Suppressor macrophage (primary cell): ENCODE measurements at regions not wholly inside any gene's neighbourhood (a gene's known extent, or its start where the extent isn't known, plus 50 kb on each side); places are given as distances from the start of the nearest gene placed in this dataset.
"Not testable (repeated sequence)": the region's sequence is repeated elsewhere in the genome, so short reads cannot be mapped to it uniquely, and the experiment has no call there.

ENCODE experiments used
- DNase-seq, 4 experiments: peaks; one replicate each; pipeline ENCODE4 v3.0.0-alpha.2; 2020 to 2022

DNA sequence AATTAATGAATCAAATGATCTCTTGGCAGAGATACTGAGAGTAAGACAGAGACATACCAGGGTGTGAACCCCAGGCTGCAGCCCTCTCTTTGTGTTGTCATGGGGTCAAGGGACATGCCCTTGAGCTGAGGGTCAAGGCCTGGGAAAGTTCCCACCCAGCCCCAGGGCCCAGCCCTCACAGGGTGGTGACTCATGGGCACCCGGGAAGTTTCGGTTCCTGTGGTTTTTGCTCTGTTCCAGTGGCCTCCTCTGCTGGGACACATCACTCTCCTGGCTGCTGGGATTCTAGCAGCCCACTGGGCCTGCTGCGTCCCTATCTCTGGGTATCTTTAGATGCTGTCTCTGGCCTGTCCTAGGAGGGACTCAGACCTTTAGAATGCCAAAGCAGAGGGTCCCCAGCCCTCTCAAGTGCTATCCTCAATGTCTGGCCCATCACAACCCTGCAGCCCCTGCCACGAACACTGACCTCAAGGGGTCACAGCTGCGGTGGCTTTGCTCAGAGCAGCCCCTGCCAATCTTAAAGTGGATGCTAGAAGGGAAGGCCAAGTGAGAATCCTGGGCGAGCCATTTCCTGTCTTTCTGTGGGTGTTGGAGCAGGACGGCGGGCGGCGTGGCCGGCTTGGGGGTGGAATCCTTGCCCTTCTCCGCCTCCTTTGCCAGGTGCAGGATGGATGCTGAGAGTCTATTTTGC is 148.4 kb upstream of the TLE3 start:
- peak; percentile 92 to 95 (median 95) for DNase-seq

DNA sequence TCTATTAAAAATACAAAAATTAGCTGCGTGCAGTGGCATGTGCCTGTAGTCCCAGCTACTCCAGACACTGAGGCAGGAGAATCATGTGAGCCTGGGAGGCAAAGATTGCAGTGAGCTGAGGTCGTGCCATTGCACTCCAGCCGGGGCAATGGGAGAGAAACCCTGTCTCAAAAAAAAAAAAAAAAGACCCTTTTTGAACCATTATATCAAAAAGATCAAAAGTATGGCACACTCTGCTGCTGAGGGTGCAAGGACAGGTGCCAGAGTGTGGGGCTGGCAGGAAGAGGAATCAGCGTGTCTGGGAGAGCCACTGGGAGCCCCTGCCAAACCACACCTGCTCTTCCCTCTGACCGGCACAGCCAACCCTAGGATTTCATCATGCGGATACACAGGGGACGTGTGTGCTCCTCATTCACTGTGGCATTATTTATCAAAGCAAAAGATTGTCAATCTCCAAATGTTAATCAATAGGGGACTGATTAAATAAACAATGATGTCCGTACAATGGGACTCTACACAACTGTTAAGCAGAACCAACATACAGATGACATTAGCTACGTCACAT is 147.3 kb upstream of the TLE3 start:
- no peak for DNase-seq

DNA sequence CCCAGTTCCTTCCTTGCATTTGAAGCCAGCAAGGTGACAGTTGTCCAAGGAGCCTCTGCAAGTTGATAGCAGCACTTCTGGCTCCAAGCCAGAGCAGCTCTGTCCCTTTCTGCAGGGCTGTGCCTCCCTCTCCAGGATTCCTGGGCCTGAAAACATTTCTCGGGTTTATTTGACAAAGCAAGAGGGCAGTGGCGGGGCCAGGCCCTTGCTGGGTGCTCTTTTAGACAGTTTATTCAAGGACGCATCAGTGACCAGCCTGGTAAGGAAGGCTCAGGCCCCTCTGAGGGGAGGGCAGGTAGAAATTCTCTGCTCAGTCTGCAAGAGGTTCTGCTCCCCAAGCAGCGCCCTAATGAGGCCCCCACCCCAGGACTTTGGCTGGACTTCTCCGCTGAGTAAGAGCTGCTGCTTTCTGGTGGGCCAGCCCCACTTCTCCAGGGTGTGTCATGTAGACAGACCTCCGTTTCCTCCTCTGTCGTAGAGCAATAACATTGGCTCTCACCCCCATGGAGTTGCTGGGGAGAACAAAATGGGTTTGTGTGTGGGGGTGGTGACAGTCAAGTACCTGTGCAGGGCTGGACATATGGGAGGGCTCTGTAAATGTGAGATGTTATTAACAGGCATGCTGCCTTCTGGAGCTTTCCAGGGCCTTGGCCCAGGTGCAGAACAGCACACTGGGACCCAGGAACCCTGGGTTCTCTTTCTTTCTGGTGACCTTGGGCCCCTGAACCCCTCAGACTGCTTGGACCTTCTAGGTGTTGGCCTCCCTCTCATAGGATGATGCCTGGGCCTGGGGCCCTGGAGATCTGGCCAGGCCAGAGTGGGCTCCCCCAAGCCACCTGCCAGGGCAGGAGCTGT is 146.2 kb upstream of the TLE3 start:
- no peak for DNase-seq

DNA sequence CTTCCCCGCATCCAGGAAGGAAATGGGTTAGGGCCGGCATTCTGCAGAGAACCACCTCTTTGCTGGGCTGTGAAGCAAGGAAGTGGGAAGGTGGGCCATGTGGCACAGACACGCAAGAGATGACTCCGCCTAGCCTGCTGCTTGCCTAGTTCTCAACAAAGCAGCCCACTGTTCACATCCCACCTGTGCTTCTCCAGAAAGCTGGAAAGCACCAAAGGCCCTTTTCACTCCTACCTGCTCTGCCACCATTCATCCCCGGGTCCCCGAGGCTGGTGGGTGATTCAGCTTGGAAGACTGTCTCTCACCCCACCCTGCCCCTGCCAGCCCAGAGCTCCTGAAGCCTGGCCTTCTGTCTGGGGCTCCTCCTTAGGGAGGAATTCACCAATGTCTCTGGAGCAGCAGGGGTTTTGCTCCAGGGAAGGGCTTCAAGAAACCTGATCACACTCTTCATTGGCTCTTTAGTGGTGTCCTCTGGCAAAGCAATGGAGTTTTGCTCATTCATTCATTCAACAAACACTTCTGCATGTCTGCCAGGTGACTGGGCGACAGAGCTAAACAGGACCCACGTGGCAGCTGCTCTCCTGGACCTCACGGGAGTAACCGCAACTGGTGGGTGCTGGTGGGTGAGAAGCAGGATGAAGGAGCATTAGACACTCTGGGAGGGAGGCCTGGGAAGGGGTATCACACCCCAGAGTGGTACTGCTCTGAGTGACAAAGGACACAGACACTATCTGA is 145.4 kb upstream of the TLE3 start:
- peak in 2 of 4 experiments; percentile 31 to 41 for DNase-seq

DNA sequence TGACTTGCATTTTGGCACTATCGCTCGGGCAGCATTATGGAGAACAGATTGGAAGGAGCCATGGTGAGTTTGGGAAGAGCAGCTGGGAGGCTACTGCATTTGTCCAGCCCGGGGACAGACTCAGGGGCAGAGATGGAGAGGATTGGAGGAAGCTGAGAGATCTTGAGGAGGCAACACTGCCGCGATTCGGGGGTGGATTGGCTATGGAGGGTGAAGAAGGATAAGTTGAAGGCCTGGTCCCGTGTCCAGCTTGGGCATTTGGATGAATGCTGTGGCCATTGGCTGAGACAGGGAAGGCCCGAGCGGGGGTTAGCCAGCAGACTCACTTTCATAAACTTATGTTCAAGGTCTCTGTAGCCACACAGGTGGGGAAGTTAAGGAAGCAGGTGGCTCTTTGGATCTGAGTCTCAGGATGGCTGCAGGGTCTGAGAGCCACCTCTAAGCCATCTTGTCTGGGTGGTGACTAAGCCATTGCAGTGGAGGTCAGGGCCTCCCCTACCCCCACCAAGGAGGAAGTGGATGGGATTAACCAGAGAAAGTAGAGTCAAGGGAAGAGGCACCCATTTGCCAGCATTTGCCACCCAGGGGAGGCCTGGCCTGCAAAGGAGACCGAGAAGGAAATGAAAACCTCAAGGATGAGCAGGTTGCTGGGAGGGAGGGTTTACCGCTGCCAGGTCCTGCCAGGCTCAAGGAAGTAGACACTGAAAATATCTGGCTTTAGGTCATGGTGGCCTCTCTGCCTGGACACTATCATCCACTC is 144.0 kb upstream of the TLE3 start:
- DNase-seq = peak in 2 of 4 experiments; percentile 31

DNA sequence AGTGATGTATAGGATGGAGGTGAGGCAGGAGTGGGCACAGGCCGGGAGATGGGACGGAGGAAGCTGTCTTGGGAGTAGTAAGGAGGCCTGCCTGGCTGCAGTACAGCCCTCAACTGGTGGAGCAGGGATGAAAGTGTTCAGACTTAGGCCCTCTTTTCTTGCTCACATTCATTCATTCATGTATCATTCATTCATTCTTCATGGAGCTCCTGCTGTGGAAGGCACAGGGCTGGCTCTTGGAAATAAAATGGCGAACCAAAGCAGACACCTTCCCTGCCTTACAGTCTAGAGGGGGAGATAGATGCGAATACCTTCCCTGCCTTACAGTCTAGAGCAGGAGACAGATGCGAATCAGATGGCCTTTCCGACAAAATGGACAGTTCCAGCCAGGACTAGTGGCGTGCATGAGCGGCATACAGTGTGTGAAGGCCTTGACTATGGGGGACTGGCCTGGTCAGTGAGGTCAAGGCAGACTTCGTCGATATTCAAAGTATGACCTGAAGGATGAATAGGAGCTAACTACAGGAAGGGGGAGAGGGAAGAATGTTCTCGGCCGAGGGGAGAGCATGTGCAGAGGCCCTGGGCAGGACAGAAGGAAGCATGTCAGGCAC is 143.2 kb upstream of the TLE3 start:
- no peak for DNase-seq

DNA sequence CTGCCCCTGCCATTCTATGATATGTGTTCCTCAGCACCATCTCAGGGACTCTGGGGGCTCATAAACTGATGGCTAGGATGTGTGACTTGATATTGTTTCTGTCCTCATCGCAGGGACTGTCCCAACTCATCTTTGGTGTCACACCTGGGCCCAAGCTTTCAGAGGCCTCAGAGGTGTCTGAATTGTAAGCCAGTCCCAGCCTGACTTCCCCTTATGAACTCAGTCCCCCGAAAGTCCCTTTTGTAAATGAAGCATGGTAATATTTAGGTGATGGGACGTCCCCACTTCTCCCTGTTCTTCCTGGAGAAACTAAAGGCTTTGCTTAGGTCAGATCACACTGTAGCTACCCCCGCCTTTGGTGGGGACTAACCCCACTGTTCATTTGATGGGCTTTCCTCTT is 142.4 kb upstream of the TLE3 start:
- no peak for DNase-seq

DNA sequence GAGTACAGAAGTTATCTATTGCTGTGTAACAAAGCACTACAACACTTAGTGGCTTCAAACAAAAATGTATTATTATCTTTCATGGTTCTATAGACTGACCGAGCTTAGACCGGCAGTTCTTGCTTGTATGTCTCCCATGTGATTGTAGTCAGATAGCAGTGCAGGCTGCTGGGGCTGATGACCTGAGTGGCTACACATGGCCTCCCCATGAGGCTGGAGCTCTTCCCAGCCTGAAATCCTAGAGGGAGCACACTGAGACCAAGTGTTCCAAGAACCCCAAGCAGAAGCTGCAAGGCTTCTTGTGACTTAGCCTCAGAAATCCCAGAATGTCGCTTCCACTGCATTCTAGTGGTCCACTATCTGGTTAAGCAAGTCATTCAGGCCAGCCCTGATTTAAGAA is 141.2 kb upstream of the TLE3 start:
- DNase-seq = no peak

DNA sequence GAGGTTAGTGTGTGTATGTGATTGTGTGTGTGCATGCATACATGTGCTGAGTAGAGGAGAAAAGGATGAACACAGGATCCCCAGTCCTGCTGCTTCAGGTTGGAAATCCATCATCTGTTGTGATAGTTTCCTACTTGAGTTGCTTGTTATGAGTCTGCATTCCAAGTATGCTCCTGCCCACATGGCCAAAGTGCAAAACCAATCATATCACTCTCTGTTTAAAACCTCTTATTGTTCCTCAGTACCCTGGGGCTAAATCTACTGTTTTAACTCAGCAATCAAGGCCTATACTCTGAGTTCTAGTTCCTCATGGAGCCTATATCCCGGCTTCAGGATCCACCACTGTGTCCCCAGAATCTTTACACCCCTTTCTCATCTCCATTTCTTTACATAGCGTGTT is 139.9 kb upstream of the TLE3 start:
- no peak for DNase-seq

DNA sequence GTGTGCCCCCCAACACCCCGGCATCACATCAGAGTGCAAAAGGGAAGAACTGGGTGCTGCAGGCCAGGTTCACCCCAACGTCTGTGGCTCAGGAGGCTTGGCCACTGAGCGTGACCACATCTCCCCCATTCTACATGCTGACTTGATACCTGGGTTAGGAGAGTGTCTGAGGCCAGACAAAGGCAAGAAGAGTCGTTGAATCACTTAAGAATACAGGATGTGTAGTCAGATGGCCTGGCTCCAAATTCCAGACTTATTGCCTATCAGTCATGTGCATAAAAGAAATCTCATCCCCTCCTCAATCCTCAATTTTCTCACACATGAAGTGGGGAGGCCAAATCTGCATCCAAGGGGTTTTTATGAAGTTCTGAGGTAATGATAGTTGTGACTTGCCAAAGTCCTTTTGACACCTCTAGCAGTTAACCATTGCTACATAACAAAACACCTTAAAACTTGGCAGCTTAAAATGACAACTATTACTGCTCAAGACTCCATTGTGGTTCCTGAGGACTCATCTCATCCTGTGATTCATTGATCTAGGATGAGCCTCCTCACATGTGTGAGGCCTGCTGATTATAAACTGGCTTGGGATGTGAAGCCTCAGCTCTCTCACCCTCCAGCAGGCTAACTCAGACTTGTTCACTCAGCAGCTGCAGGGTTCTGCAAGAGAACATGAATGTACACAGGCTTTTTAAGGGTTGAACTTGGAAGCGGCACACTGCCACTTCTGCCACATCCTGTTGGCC is 138.8 kb upstream of the TLE3 start:
- peak in 1 of 4 experiments; percentile 40 for DNase-seq

DNA sequence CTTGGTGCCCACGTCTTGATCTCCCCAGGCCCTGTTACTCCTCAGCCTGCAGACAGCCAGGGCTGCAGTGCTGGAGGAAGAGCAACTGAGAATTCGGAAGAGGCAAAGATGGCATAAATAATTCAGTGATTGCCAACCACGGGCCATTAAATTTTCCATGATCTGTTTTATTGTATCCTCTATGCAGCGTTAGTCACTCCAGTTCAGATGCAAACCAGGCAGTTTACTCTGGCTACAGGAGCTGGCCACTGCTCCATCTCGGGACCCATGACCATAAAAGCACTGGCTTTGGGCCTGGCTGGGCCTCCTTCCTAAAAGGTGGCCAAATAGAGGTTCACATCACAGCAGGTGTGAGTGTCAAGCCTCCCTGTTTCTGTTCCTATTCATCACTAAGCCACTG is 137.6 kb upstream of the TLE3 start:
- no peak for DNase-seq

DNA sequence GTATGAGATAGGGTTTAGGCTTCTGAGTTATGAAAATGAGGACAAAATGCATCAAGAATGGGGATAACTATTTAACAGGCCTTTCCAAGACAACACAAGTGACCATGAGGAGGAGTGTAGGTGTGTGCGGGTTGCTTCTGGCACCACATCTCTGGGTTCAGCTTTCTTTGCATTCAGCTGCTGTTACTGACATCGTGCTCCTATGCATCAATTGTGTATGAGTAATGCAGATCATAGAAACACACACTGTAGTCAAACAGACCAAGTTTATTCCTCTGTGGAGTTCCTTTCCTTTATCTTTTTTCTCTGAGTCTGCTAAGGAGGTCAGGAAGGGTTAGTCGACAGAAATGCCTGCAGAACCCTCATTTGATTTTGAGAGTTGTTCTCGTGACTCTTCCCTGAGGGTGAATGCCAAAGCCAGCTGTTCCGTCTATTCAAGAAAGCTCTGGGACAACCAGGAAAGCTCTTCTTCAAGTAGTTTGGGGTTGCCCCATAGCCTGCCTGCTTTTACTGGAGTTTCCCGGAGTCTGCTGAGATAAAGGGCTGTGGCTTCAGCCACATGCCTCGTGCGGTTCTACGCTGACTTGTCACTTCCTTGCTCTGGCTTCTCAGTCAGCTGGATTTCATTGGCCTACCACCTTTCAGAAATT is 136.7 kb upstream of the TLE3 start:
- DNase-seq = peak; percentile 62 to 78 (median 70)

DNA sequence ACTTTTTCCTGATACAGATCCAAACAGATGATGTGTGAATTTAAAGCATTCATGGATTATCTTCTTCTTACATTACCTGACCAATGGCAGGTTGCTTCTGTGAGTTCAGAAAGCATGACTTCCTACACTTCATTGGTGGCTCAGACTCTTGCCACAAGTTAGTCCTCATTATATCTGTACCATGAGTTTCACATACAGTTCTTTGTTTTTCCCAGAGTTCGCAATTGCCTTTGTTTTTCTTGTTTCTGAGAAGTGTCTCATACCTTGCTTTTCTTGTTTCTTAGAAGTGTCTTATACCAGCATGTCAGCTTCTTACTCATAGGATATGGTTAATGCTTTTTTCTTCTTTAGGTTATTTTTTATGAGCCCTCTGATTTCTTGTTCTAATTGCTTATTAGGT is 133.8 kb upstream of the TLE3 start:
- DNase-seq = no peak

DNA sequence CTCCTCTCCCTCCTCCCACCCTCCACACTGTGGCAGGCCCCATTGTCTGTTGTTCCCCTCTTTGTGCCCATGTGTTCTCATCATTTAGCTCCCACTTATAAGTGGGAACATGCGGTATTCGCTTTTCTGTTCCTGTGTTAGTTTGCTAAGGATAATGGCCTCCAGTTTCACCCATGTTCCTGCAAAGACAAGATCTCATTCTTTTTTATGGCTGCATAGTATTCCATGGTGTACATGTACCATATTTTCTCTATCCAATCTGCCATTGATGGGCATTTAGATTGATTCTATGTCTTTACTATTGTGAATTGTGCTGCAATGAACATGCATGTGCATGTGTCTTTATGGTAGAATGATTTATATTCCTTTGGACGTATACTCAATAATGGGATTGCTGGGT is 130.2 kb upstream of the TLE3 start:
- not testable (repeated sequence) for DNase-seq

DNA sequence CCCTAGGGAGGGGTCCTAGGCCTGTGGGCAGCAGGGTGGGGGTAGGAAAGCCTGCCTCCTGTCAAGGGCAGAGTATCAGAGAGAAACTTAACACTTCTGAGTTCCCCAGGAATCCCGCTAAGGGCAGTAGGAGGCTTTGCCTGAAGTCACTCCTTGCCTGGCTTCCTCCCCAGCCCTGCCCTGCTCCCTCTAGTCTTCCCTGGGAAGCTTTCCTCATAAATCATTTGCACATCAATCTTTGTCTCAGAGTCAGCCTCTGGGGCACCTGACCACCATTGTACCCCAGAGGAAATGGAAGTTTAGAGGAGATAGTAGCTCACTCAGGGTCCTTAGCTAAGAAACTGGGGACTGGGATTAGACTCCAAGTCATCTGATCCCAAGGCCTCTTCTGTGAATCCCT is 129.4 kb upstream of the TLE3 start:
- no peak for DNase-seq

DNA sequence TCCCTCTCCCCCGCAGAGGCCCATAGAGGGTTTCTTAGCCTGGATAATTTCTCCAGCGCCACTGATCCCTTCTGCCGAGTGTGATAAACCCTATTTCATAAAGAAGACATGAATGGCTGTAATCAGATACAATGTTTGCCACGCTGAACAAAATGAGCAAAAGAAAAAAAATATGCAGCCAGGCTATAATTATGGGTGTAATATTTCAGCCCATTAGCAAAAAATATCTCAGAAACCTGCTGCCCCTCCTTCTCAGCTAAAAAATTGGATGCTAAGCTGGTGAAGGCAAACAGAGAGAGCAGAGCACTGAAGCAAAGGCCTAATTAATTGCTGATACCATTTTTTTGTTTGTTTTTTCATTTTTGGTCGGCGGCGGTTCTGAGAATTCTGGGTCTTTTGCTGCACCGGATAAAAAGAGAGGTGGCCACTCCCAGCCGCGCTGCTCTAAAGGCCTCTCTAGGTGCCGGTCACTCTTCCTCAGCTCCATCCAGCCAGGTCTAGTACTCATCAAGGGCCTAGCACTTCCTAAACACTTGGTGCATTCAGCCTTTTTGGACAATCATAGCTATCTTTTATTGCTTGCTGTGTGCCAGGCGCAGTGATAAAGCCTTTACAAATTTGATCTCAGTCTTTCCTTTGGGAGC is 128.7 kb upstream of the TLE3 start:
- no peak for DNase-seq

DNA sequence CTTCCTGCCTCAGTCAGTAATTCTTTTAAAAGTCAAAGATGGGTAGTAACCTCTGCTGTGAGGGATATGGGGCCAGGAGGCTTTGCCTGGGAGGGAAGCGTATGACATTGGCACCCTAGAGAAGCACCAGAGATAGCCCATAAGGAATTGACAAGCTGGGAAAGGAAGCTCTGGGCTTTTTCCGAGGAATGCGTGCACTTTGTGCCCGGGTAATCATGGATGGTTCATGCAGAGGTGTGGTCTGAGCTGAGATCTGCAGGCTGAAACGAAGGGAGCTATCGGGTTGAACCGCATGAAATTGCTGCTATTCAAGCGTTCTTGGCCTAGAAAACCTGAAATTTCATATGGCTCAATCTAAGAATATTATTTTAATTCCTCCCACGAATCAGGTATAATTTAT is 127.7 kb upstream of the TLE3 start:
- DNase-seq = no peak

DNA sequence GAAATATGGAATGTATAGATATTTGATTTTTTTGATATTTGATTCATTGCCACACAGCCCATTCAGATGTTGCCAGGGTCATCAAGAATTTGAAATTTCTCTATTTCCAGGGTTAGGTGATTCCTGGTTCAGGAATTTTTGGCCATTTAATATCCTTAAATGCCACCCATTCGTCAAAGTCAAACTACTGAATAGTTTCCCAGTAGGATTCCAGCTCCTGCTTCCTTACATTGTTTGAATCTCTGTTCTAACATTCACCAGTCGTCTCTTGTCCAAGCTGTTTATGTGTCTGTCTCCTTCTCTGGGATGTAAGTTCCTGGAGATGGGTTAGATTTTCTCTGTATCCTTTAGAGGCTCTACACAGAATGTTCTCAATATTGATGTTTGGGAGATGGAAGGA is 124.9 kb upstream of the TLE3 start:
- DNase-seq = no peak

DNA sequence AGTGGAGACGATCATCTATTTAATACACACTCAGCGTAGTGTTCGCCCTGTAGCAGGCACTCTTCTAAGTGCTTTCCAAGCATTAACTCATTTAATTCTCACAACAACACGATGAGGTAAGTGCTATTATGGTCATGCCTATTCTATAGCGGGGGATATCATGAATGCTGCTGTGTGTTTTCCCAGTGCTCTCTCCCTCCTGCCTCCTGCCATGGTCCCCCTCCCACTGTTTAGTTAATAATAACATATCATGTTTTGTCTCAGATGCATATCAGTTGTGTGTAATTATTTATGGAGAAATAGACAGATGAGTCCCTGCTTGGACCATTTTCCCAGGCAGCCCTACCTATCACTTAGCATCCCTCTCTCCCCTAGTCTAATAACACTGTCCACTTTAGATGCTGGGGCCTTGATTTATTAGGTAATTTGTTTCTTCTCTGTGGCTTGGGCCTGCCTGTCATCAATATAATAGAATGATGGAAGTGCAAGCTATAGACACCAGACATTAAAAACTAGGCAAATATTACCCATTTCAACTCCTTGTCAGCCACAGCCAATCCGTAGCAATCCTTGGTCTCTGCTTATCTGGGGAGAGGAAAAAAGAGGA is 122.9 kb upstream of the TLE3 start:
- no peak for DNase-seq

DNA sequence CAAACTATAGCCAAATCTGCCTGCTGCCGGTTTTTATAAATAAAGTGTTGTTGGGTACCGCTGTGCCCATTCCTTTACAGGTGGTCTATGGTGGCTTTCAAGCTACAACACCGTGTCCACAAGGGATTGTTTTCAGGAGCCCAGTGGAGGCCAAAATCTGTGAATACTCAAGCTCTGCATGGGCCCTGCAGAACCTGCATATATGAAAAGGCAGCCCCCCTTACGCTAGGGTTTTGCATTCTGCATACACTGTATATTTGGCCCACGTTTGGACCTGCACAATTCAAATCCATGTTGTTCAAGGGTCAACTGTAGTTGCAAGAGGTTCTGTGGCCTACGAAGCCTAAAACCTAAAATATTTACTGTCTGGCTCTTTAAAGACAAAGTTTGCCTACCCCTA is 122.2 kb upstream of the TLE3 start:
- DNase-seq = no peak
